HepG2 (cell line): ENCODE measurements at regions not wholly inside any gene's neighbourhood (a gene's known extent, or its start where the extent isn't known, plus 50 kb on each side); places are given as distances from the start of the nearest gene placed in this dataset.

Source experiments
- ARNTL ChIP-seq: sonication (generic); formaldehyde crosslinking; IDR thresholded peaks from 2 replicates; pipeline ENCODE4 v1.4.0; 2020; ENCODE audit warnings: mild to moderate bottlenecking, missing genetic modification reagents
- GPN1 ChIP-seq: sonication (generic); formaldehyde crosslinking; IDR thresholded peaks from 2 replicates; pipeline ENCODE4 v1.5.1; 2020; ENCODE audit warnings: missing genetic modification reagents, borderline replicate concordance
- HIC2 ChIP-seq: sonication (generic); formaldehyde crosslinking; IDR thresholded peaks from 2 replicates; pipeline ENCODE4 v1.9.0; 2022; ENCODE audit warnings: low read depth, missing genetic modification reagents
- KLF11 ChIP-seq: IDR thresholded peaks from 2 replicates; pipeline ENCODE4 v1.6.1; 2016; ENCODE audit warnings: missing compliant biosample characterization
- PHF21A ChIP-seq: sonication (generic); formaldehyde crosslinking; IDR thresholded peaks from 2 replicates; pipeline ENCODE4 v1.5.0; 2020; ENCODE audit warnings: mild to moderate bottlenecking, missing genetic modification reagents
- SRF ChIP-seq: IDR thresholded peaks from 2 replicates; pipeline ENCODE4 v1.6.1; 2011; ENCODE audit warnings: mild to moderate bottlenecking, low read depth, low read length, moderate library complexity
- TOPORS ChIP-seq: sonication (generic); formaldehyde crosslinking; IDR thresholded peaks from 2 replicates; pipeline ENCODE4 v1.8.0; 2023; ENCODE audit warnings: mild to moderate bottlenecking, missing genetic modification reagents
- ZNF350 ChIP-seq: sonication (generic); formaldehyde crosslinking; IDR thresholded peaks from 2 replicates; pipeline ENCODE4 v1.4.0; 2020; ENCODE audit warnings: mild to moderate bottlenecking, low read depth, missing genetic modification reagents, borderline replicate concordance
- ZNF776 ChIP-seq: sonication (generic); formaldehyde crosslinking; IDR thresholded peaks from 2 replicates; pipeline ENCODE4 v1.4.0; 2020; ENCODE audit warnings: mild to moderate bottlenecking, missing genetic modification reagents
- TF ChIP-seq, protein P1 (sequence below): sonication (generic); formaldehyde crosslinking; IDR thresholded peaks from 2 replicates; pipeline ENCODE4 v1.9.0; 2021; ENCODE audit warnings: mild to moderate bottlenecking, missing genetic modification reagents
- TF ChIP-seq, protein P2 (sequence below): sonication (generic); formaldehyde crosslinking; conservative IDR thresholded peaks from 2 replicates; pipeline ENCODE4 v1.4.0; 2020; ENCODE audit warnings: missing genetic modification reagents
- TF ChIP-seq, protein P3 (sequence below): sonication (generic); formaldehyde crosslinking; IDR thresholded peaks from 2 replicates; pipeline ENCODE4 v1.4.0; 2020; ENCODE audit warnings: missing genetic modification reagents
- TF ChIP-seq, protein P4 (sequence below): sonication (generic); formaldehyde crosslinking; IDR thresholded peaks from 2 replicates; pipeline ENCODE4 v1.8.0; 2022; ENCODE audit warnings: missing genetic modification reagents, low read depth, mild to moderate bottlenecking, borderline replicate concordance

- TF ChIP-seq, protein P1, sequence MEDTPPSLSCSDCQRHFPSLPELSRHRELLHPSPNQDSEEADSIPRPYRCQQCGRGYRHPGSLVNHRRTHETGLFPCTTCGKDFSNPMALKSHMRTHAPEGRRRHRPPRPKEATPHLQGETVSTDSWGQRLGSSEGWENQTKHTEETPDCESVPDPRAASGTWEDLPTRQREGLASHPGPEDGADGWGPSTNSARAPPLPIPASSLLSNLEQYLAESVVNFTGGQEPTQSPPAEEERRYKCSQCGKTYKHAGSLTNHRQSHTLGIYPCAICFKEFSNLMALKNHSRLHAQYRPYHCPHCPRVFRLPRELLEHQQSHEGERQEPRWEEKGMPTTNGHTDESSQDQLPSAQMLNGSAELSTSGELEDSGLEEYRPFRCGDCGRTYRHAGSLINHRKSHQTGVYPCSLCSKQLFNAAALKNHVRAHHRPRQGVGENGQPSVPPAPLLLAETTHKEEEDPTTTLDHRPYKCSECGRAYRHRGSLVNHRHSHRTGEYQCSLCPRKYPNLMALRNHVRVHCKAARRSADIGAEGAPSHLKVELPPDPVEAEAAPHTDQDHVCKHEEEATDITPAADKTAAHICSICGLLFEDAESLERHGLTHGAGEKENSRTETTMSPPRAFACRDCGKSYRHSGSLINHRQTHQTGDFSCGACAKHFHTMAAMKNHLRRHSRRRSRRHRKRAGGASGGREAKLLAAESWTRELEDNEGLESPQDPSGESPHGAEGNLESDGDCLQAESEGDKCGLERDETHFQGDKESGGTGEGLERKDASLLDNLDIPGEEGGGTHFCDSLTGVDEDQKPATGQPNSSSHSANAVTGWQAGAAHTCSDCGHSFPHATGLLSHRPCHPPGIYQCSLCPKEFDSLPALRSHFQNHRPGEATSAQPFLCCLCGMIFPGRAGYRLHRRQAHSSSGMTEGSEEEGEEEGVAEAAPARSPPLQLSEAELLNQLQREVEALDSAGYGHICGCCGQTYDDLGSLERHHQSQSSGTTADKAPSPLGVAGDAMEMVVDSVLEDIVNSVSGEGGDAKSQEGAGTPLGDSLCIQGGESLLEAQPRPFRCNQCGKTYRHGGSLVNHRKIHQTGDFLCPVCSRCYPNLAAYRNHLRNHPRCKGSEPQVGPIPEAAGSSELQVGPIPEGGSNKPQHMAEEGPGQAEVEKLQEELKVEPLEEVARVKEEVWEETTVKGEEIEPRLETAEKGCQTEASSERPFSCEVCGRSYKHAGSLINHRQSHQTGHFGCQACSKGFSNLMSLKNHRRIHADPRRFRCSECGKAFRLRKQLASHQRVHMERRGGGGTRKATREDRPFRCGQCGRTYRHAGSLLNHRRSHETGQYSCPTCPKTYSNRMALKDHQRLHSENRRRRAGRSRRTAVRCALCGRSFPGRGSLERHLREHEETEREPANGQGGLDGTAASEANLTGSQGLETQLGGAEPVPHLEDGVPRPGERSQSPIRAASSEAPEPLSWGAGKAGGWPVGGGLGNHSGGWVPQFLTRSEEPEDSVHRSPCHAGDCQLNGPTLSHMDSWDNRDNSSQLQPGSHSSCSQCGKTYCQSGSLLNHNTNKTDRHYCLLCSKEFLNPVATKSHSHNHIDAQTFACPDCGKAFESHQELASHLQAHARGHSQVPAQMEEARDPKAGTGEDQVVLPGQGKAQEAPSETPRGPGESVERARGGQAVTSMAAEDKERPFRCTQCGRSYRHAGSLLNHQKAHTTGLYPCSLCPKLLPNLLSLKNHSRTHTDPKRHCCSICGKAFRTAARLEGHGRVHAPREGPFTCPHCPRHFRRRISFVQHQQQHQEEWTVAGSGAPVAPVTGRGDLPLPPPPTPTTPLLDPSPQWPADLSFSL (CRISPR knock-in tag) = no peak
- TF ChIP-seq ZNF350 (CRISPR knock-in tag) (no peak), ARNTL (CRISPR knock-in tag) (no peak), SRF (no peak), KLF11 (CRISPR knock-in tag) (no peak), HIC2 (CRISPR knock-in tag) (no peak), PHF21A (CRISPR knock-in tag) (peak; percentile 61; the same call in 1 of the 2 replicates), GPN1 (no peak), TOPORS (CRISPR knock-in tag) (no peak), ZNF776 (CRISPR knock-in tag) (no peak)
- TF ChIP-seq, protein P2, sequence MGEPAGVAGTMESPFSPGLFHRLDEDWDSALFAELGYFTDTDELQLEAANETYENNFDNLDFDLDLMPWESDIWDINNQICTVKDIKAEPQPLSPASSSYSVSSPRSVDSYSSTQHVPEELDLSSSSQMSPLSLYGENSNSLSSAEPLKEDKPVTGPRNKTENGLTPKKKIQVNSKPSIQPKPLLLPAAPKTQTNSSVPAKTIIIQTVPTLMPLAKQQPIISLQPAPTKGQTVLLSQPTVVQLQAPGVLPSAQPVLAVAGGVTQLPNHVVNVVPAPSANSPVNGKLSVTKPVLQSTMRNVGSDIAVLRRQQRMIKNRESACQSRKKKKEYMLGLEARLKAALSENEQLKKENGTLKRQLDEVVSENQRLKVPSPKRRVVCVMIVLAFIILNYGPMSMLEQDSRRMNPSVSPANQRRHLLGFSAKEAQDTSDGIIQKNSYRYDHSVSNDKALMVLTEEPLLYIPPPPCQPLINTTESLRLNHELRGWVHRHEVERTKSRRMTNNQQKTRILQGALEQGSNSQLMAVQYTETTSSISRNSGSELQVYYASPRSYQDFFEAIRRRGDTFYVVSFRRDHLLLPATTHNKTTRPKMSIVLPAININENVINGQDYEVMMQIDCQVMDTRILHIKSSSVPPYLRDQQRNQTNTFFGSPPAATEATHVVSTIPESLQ (CRISPR knock-in tag) = no peak
- TF ChIP-seq, protein P3, sequence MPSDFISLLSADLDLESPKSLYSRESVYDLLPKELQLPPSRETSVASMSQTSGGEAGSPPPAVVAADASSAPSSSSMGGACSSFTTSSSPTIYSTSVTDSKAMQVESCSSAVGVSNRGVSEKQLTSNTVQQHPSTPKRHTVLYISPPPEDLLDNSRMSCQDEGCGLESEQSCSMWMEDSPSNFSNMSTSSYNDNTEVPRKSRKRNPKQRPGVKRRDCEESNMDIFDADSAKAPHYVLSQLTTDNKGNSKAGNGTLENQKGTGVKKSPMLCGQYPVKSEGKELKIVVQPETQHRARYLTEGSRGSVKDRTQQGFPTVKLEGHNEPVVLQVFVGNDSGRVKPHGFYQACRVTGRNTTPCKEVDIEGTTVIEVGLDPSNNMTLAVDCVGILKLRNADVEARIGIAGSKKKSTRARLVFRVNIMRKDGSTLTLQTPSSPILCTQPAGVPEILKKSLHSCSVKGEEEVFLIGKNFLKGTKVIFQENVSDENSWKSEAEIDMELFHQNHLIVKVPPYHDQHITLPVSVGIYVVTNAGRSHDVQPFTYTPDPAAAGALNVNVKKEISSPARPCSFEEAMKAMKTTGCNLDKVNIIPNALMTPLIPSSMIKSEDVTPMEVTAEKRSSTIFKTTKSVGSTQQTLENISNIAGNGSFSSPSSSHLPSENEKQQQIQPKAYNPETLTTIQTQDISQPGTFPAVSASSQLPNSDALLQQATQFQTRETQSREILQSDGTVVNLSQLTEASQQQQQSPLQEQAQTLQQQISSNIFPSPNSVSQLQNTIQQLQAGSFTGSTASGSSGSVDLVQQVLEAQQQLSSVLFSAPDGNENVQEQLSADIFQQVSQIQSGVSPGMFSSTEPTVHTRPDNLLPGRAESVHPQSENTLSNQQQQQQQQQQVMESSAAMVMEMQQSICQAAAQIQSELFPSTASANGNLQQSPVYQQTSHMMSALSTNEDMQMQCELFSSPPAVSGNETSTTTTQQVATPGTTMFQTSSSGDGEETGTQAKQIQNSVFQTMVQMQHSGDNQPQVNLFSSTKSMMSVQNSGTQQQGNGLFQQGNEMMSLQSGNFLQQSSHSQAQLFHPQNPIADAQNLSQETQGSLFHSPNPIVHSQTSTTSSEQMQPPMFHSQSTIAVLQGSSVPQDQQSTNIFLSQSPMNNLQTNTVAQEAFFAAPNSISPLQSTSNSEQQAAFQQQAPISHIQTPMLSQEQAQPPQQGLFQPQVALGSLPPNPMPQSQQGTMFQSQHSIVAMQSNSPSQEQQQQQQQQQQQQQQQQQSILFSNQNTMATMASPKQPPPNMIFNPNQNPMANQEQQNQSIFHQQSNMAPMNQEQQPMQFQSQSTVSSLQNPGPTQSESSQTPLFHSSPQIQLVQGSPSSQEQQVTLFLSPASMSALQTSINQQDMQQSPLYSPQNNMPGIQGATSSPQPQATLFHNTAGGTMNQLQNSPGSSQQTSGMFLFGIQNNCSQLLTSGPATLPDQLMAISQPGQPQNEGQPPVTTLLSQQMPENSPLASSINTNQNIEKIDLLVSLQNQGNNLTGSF (CRISPR knock-in tag) = no peak
- TF ChIP-seq, protein P4, sequence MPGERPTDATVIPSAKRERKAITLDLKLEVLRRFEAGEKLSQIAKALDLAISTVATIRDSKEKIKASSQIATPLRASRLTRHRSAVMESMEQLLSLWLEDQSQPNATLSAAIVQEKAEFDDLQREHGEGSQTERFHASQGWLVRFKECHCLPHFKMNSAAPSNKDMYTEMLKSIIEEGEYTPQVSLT (CRISPR knock-in tag) = no peak
These were observed 856.1 kb upstream of the ID2 start (continued) for GRCh38 chr2:7825591-7826312.
